CD14-positive monocyte (primary cell): ENCODE measurements at regions not wholly inside any gene's neighbourhood (a gene's known extent, or its start where the extent isn't known, plus 50 kb on each side); places are given as distances from the start of the nearest gene placed in this dataset.

Experiments
- DNase-seq, 3 donors: peaks; one replicate each; pipeline ENCODE4 v3.0.0-alpha.2; 2011 to 2022
- H2AFZ ChIP-seq: 2 replicates; pipeline ENCODE4 v1.6.0; 2012; ENCODE audit warnings: mild to moderate bottlenecking, low read depth, low read length, inconsistent platforms; ENCODE audit not compliant: insufficient read depth, poor library complexity, severe bottlenecking
- H3K27ac ChIP-seq, 2 donors: 1 replicate in 1 of 2; 2 replicates in 1 of 2; pipeline ENCODE4 v1.5.1; 2012 to 2013; ENCODE audit warnings: low read length in 2 of 2, control low read depth in 1 of 2, inconsistent platforms in 1 of 2, low read depth in 1 of 2, mild to moderate bottlenecking in 1 of 2
- H3K27me3 ChIP-seq, 2 donors: one replicate each; pipeline versions ENCODE4 v1.6.0 to v1.6.1; 2011 to 2013; ENCODE audit warnings: low read length in 2 of 2; ENCODE audit not compliant: control insufficient read depth in 2 of 2, insufficient read depth in 2 of 2
- H3K36me3 ChIP-seq, 2 donors: replicated peaks in 1 of 2; 1 replicate in 1 of 2; 2 replicates in 1 of 2; pipeline versions ENCODE4 v1.5.1 to v1.6.1; 2012 to 2013; ENCODE audit warnings: low read length in 2 of 2, control low read depth in 1 of 2, inconsistent platforms in 1 of 2, mild to moderate bottlenecking in 1 of 2; ENCODE audit not compliant: insufficient read depth in 2 of 2, control insufficient read depth in 1 of 2
- H3K4me1 ChIP-seq, 2 donors: 1 replicate in 1 of 2; 2 replicates in 1 of 2; pipeline versions ENCODE4 v1.5.1 to v1.6.1; 2012 to 2013; ENCODE audit warnings: low read length in 2 of 2, control low read depth in 1 of 2, inconsistent platforms in 1 of 2, mild to moderate bottlenecking in 1 of 2, moderate library complexity in 1 of 2; ENCODE audit not compliant: insufficient read depth in 2 of 2, control insufficient read depth in 1 of 2
- H3K4me2 ChIP-seq: replicated peaks from 2 replicates; pipeline ENCODE3; 2012; ENCODE audit warnings: low read length, moderate library complexity, mild to moderate bottlenecking; ENCODE audit not compliant: poor library complexity, severe bottlenecking; ENCODE audit errors: extremely low read depth
- H3K4me3 ChIP-seq, 3 experiments: fragments of 200-600 bp in 1 of 3; sonication (generic) in 1 of 3; replicated peaks in 1 of 3; 1 replicate in 2 of 3; 2 replicates in 1 of 3; pipeline ENCODE4 v1.5.1; 2011 to 2013; ENCODE audit warnings: low read length in 3 of 3, mild to moderate bottlenecking in 3 of 3, control low read depth in 2 of 3, low read depth in 2 of 3, inconsistent platforms in 1 of 3, moderate library complexity in 1 of 3
- H3K79me2 ChIP-seq: 2 replicates; pipeline ENCODE4 v1.6.0; 2012; ENCODE audit warnings: mild to moderate bottlenecking, control low read depth, inconsistent platforms, low read length, moderate library complexity; ENCODE audit not compliant: insufficient read depth
- H3K9ac ChIP-seq: 2 replicates; pipeline ENCODE4 v1.6.0; 2017; ENCODE audit warnings: low read length, mild to moderate bottlenecking; ENCODE audit not compliant: insufficient read depth, poor library complexity, severe bottlenecking
- H3K9me3 ChIP-seq, 2 donors: replicated peaks in 1 of 2; 1 replicate in 1 of 2; 2 replicates in 1 of 2; pipeline versions ENCODE4 v1.5.1 to v1.6.1; 2012 to 2013; ENCODE audit warnings: low read length in 2 of 2, control low read depth in 1 of 2; ENCODE audit not compliant: control insufficient read depth in 1 of 2, insufficient read depth in 1 of 2
- H4K20me1 ChIP-seq: 2 replicates; pipeline ENCODE4 v1.6.0; 2012; ENCODE audit warnings: mild to moderate bottlenecking, low read length, control low read depth, moderate library complexity; ENCODE audit not compliant: insufficient read depth
- H3K27ac Mint-ChIP-seq, 7 donors: one replicate each; pipeline ENCODE4 v1.8.0; 2020; ENCODE audit warnings: mild to moderate bottlenecking in 7 of 7, mixed read lengths in 7 of 7, moderate library complexity in 6 of 7, inconsistent platforms in 2 of 7
- H3K27me3 Mint-ChIP-seq, 3 donors: one replicate each; pipeline ENCODE4 v1.8.0; 2021 to 2022; ENCODE audit warnings: low read depth in 3 of 3, mild to moderate bottlenecking in 3 of 3, mixed read lengths in 3 of 3, moderate library complexity in 3 of 3, inconsistent platforms in 1 of 3
- H3K36me3 Mint-ChIP-seq, 2 donors: one replicate each; pipeline ENCODE4 v1.8.0; 2020; ENCODE audit warnings: mixed read lengths in 2 of 2, inconsistent platforms in 1 of 2, mild to moderate bottlenecking in 1 of 2
- H3K4me1 Mint-ChIP-seq: one replicate; pipeline ENCODE4 v1.8.0; 2020; ENCODE audit warnings: mild to moderate bottlenecking, mixed read lengths
- H3K4me3 Mint-ChIP-seq, 2 donors: one replicate each; pipeline ENCODE4 v1.8.0; 2020; ENCODE audit warnings: mild to moderate bottlenecking in 2 of 2, mixed read lengths in 2 of 2, moderate library complexity in 1 of 2
- H3K9me3 Mint-ChIP-seq, 7 donors: one replicate each; pipeline ENCODE4 v1.8.0; 2020 to 2022; ENCODE audit warnings: mixed read lengths in 7 of 7, mild to moderate bottlenecking in 6 of 7, moderate library complexity in 6 of 7, inconsistent platforms in 2 of 7
- CTCF ChIP-seq: fragments of 200-600 bp; IDR thresholded peaks from one replicate; pipeline ENCODE4 v1.8.0; 2022; ENCODE audit warnings: antibody characterized with exemption, mild to moderate bottlenecking
- WGBS: methylation state at CpG from one replicate; pipeline ENCODE4 v1.1.5; 2013; ENCODE audit warnings: missing lambda C conversion rate; ENCODE audit not compliant: insufficient coverage; 5-methylcytosine and 5-hydroxymethylcytosine counted together
- intact Hi-C, 2 donors: fragments of 100-400 bp; cut with micrococcal nuclease; formaldehyde crosslinking; loops; one replicate each; pipeline versions ENCODE4 v1.15.0 to v1.15.1; 2023

GRCh38 chr4:25559508-25559907 lies 96.1 kb upstream of the SLC34A2 start:
- Mint-ChIP-seq H3K4me3 (no peak overlapping the region), H3K4me1 (no peaks in the 10 kb centered on the region), H3K9me3 (peaks cover 0 to 2% (median 0%) of the 10 kb centered on the region in 7 donors), H3K36me3 (no peaks in the 10 kb centered on the region), H3K27me3 (peaks cover 2 to 4% (median 4%) of the 10 kb centered on the region in 3 donors), H3K27ac (no peak overlapping the region)
- intact Hi-C loops: no loop called here
- no peaks in the 10 kb centered on the region for H3K9me3 ChIP-seq
- no peaks in the 10 kb centered on the region for H3K4me1 ChIP-seq
- H3K79me2 ChIP-seq: no peaks in the 10 kb centered on the region
- H3K27ac ChIP-seq: no peak overlapping the region
- H2AFZ ChIP-seq: no peak overlapping the region
- no peak overlapping the region for H3K4me3 ChIP-seq
- WGBS: 92% methylated on average over 2 of the region's 4 CpGs
- no peaks in the 10 kb centered on the region for H4K20me1 ChIP-seq
- TF ChIP-seq CTCF: no peak
- H3K36me3 ChIP-seq: no peaks in the 10 kb centered on the region
- no peak overlapping the region for H3K4me2 ChIP-seq
- H3K9ac ChIP-seq: no peak overlapping the region
- no peaks in the 10 kb centered on the region for H3K27me3 ChIP-seq
- no peak for DNase-seq

- no peaks in the 10 kb centered on the region for H3K36me3 Mint-ChIP-seq
- peaks cover 2 to 4% (median 3%) of the 10 kb centered on the region in 3 donors for H3K27me3 Mint-ChIP-seq
- no peak overlapping the region for H3K27ac ChIP-seq
- H3K27ac Mint-ChIP-seq: no peak overlapping the region
- WGBS: 93% methylated on average over 6 of the region's 8 CpGs
- no peak overlapping the region for H3K4me3 ChIP-seq
- no peak for TF ChIP-seq CTCF
- H3K4me2 ChIP-seq: no peak overlapping the region
- no peaks in the 10 kb centered on the region for H3K4me1 Mint-ChIP-seq
- H3K36me3 ChIP-seq: no peaks in the 10 kb centered on the region
- no peaks in the 10 kb centered on the region for H3K79me2 ChIP-seq
- H2AFZ ChIP-seq: no peak overlapping the region
- intact Hi-C loops: no loop called here
- no peaks in the 10 kb centered on the region for H4K20me1 ChIP-seq
- DNase-seq: no peak
- H3K9ac ChIP-seq: no peak overlapping the region
- no peaks in the 10 kb centered on the region for H3K9me3 ChIP-seq
- H3K27me3 ChIP-seq: no peaks in the 10 kb centered on the region
- no peak overlapping the region for H3K4me3 Mint-ChIP-seq
- H3K9me3 Mint-ChIP-seq: peaks cover 0 to 2% (median 0%) of the 10 kb centered on the region in 7 donors
- no peaks in the 10 kb centered on the region for H3K4me1 ChIP-seq
These were observed 95.0 kb upstream of the SLC34A2 start for GRCh38 chr4:25560605-25561004.
